Activated CD4-positive, alpha-beta T cell treated with anti-CD3 and anti-CD28 coated beads for 24 hours (primary cell): ENCODE measurements at regions not wholly inside any gene's neighbourhood (a gene's known extent, or its start where the extent isn't known, plus 50 kb on each side); places are given as distances from the start of the nearest gene placed in this dataset.
"Not testable (repeated sequence)": the region's sequence is repeated elsewhere in the genome, so short reads cannot be mapped to it uniquely, and the experiment has no call there.

Experiments
- DNase-seq, 2 donors: peaks; one replicate each; pipeline ENCODE4 v3.0.0-alpha.2; 2020; ENCODE audit warnings: low read depth in 2 of 2

- DNase-seq = no peak
These were observed 404.9 kb downstream of the CPS1 start for GRCh38 chr2:210961249-210961648.

- DNase-seq = no peak
These were observed 407.0 kb downstream of the CPS1 start for GRCh38 chr2:210963386-210963785.

DNA sequence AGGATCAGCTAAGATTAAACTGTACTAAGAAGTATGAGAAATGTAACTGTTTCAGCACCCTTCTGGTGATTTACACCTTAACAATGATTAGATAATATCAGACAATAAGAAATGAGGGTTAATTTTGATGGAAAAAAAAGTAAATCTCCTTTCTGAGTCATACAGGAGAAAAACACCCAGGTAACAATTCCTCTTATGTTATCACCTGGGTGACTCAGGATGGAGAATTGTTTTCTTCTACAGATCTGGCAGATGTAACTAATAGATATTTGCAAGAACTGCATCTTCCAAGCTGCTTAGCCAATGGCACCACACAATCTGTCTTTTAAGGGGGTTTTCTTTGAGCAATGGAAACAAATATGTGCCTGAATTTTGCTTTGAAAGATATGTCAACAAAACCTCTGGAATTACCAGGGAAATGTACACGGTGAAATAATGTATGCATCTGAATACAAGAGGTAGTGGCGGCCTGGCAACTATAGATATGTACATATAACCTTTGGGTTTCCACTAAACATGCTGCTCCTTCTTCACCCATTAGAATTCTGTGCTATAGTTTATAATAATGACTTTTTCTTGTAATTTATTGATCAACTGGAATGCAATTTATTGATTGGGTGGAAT, 407.9 kb downstream of the CPS1 start:
- no peak for DNase-seq

GRCh38 chr2:210965472-210965871, 409.1 kb downstream of the CPS1 start:
- no peak for DNase-seq

DNA sequence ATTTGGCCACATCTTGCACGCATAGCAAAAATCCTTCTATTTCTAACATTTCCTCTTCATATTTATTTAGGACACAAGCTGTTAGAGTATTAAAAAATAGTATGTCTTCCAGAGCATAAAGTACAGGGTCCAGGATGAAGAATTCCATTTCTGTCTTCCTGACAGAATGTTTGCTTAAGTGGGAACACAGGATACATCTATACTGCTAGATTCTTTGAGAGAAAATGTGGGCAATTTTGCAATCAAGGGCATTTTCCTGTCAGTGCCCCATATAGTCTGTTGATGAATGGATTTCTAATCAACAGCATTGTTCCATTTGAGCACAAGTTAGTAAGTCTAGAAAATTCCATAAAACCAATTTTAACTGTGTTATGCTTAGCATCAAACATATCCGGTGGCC, 409.9 kb downstream of the CPS1 start:
- no peak for DNase-seq

DNA sequence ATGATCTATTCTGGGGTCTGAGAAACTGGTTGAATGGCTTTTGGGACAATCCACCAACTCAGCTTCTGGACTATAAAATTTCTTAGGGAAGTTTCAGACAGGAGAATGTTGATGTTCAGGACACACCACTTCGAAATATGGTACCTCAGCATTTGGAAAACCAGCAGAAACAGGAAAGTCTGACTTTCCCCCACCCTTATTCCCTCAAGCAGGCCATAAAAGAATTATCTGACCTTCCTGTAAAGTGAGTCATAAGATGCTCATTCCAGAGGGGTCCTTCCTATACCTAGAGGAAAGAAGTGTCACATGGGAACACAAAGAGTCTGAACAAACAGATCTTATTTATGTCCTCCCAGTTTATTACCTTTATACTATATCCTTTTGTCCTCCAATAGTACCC, 415.0 kb downstream of the CPS1 start:
- DNase-seq = no peak

DNA sequence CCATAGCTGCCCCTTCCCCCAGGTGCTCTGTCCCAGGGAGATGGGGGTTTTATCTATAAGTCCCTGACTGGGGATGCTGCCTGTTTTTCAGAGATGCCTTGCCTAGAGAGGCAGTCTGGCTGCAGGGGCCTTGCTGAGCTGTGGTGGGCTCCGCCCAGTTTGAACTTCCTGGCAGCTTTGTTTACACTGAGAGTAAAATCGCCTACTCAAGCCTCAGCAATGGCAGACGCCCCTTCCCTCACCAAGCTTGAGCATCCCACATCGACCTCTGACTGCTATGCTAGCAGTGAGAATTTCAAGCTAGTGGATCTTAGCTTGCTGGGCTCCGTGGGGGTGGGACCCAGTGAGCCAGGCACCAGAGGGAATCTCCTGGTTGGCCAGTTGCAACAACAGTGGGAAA, 430.4 kb downstream of the CPS1 start:
- DNase-seq = not testable (repeated sequence)

GRCh38 chr2:210991107-210991506, 434.7 kb downstream of the CPS1 start:
- DNase-seq = no peak

GRCh38 chr2:210994104-210994503, 437.7 kb downstream of the CPS1 start:
- DNase-seq = no peak

GRCh38 chr2:210997373-210997772, 441.0 kb downstream of the CPS1 start:
- no peak for DNase-seq

DNA sequence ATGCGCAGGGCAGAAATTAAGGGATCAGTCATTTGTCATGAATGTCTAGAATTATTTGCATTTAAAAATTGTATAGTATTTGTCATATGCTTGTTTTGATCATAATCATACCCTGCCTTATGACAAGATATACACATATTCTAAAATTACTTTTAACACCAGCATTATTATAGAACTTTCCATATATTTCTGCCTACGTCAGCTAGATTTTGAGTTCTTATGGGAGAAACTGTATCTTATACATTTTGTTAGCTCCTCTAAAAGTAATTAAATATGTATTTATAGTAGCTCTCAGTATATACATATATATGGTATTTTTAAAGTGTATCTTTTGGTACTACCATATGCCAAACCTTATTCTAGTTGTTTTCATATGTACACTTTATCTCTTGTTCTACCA, 441.9 kb downstream of the CPS1 start:
- DNase-seq = no peak

DNA sequence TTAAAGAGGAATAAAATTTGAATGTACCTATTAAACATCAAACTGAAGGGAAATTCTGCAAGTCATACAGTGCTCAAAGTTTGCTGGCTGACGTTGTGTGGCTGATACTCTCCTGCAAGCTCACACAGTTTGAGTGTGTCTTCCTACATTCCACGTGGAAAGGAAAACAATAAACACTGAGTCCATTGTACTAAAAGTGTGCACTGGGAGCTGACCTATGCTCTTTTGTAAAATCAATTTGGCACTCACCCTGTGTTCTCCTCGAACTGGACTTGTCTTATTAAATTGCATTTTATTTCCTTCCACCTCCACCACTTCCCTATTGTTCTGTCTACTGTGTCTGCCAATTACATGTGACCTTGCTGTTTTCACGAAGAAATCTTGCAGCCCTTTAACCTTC, 458.0 kb downstream of the CPS1 start:
- DNase-seq = no peak

GRCh38 chr2:211014906-211015305, 458.5 kb downstream of the CPS1 start:
- DNase-seq = no peak

DNA sequence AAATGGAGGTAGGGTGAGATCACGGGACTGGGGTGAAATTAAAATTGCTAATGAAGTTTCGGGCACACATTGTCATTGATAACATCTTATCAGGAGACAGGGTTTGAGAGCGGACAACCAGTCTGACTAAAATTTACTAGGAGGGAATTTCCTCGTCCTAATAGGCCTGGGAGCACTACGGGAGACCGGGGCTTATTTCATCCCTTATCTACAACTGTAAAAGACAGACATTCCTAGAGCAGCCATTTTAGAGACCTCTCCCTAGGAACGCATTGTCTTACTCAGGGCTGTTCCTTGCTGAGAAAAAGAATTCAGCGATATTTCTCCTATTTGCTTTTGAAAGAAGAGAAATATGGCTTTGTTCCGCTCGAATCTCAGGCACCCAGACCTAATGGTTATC, 468.7 kb downstream of the CPS1 start:
- DNase-seq = not testable (repeated sequence)

DNA sequence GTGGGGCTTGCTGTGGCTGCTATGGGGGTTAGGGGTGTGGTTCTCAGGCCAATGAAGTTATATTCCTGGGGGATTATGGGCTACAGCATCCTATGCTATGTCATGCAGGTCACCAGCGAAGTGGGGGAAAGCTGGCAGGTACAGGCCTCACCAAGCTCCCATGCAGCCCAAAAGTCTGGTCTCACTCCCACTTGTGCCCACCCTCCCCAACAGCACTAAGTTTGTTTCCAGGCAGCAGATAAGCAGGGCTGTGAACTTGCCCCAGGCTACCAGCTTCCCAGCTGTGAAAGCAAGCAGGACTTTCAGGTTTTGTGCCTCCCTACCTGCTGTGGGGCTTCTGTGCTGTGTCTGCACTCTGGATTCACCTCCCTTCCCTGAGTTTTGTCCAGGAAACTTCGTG, 469.7 kb downstream of the CPS1 start:
- no peak for DNase-seq

GRCh38 chr2:211027976-211028375, 471.6 kb downstream of the CPS1 start:
- no peak for DNase-seq

- DNase-seq = no peak
These were observed 477.4 kb downstream of the CPS1 start for GRCh38 chr2:211033765-211034164.

DNA sequence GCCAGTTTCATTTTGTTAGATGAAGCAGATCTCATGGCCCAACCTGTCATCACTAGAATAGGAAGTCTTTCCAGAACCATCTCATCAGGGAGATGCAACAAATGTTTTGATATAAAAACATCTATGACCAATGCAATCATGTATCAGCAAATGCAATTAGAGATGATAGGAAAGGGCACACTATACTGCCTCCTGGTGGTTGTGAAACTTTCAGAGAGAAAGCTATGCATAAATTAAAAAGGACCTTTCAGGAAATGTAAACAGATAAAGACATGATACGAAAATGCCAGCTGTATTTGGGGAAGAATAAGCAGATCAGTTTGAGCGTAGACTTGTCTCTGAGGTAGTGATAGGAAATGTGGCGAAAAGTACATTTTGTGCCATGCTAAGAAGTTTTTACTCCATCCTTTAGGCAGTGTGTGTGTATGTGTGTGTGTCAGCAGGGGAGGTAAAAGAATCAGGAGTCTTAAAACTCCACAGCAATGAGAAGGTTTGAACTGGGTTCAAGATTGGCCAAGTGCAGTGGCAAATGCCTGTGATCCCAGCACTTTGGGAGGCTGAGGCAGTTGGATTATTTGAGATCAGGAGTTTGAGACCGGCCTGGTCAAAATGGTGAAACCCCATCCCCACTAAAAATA, 479.3 kb downstream of the CPS1 start:
- no peak for DNase-seq

DNA sequence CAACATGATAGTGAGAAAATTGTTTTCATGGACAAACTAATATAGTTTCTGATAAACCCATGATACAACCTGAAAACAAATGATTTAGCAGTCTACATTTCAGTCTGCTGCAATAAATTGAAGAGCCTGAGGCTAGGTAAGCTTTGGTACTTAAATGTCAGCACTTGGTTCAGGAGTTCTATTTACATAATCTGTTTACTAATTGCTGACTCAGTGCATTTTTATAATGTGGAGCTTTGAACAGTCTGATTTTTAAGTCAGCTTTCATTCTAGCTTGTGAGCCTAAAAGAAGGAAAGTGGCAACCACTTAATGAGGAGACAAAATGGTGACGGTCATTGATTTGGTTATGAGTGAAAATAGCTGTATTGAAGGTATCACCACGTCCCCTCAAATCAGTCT, 488.6 kb downstream of the CPS1 start:
- DNase-seq = no peak

- no peak for DNase-seq
These were observed 493.1 kb downstream of the CPS1 start for GRCh38 chr2:211049321-211050018.

DNA sequence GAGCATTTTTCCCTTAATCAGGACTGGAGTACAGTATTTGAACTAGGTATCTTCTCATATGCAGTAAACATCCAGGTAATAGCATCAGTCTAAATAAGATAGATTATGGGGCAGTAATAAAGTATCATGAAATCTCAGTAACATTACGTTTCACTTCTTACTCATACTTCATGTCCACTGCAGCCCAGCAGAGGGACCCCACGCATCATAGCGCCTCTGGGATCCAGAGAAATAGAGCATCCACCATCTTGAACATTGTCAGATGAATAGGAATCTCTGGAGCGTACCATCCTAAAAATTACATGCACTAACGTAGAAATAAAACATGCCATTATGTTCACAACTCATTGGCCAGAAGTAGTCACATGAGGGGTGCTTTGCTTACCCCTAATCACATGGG, 499.0 kb downstream of the CPS1 start:
- DNase-seq = no peak

- no peak for DNase-seq
These were observed 505.4 kb downstream of the CPS1 start for GRCh38 chr2:211061612-211062296.

DNA sequence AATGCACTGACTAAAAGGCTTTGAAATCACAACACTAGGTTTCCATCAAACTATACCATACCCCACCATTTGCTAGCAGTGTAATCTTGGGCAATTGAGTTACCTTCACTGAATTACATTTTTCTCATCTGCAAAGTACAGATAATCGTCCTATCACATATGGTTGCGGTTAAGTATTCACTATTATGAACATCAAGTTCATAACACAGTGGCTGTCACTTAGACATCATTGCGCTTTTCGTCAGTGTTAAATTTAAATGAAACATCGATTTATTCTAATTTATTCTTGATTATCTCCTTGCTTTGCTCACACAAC, 505.9 kb downstream of the CPS1 start:
- no peak for DNase-seq
